Stimulated activated CD8-positive, alpha-beta memory T cell treated with anti-CD3 and anti-CD28 coated beads, Interleukin-7, amount 100 ng/mL, for 48 hours (primary cell): ENCODE measurements at regions not wholly inside any gene's neighbourhood (a gene's known extent, or its start where the extent isn't known, plus 50 kb on each side); places are given as distances from the start of the nearest gene placed in this dataset.

Source experiments
- DNase-seq, 2 donors: peaks; one replicate each; pipeline ENCODE4 v3.0.0-alpha.2; 2020; ENCODE audit warnings: low read depth in 1 of 2; ENCODE audit errors: extremely low read depth in 1 of 2

GRCh38 chr11:109791337-109791736 lies 301.9 kb upstream of the ZC3H12C start:
- no peak for DNase-seq

DNA sequence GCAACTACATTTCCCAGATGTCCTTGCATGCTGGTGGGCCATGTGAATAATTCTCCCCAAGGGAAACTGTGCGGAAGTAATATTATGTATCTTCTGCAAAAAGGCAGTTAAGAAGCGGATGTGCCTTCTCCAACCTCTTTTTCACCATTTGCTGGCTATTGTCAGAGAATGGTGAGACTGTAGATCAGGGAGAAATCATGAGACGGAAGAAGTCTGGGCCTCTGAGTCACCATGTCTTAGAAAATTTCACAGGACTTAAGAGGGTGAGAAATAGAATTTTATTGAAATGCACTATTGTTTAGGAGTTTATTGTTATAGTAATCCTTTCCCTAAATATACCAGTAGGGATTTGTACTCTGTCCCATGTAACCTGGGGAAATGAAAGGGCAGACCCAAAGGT lies 298.7 kb upstream of the ZC3H12C start:
- DNase-seq: no peak

- DNase-seq: no peak
Measured at GRCh38 chr11:109795234-109795633, 298.0 kb upstream of the ZC3H12C start.

GRCh38 chr11:109796253-109796652 lies 296.9 kb upstream of the ZC3H12C start:
- DNase-seq: no peak

DNA sequence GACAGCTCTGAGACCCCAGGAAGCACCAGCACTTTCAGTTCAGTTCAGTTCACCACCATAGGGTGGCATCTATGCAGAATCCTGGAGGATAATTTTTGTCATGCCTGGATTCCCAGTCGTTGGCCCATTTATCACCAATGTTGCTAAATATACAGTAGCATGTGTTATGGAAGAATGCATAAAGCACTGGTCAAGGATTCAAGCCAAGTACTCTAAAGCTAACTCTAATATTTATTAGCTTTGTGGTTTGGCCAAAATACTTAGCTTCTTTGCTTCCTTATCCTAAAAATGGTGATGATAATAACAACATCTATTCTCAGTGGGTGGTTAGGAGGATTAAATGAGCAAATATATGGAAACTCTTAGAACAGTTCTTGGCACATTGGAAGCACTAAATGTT lies 294.7 kb upstream of the ZC3H12C start:
- DNase-seq: no peak

DNA sequence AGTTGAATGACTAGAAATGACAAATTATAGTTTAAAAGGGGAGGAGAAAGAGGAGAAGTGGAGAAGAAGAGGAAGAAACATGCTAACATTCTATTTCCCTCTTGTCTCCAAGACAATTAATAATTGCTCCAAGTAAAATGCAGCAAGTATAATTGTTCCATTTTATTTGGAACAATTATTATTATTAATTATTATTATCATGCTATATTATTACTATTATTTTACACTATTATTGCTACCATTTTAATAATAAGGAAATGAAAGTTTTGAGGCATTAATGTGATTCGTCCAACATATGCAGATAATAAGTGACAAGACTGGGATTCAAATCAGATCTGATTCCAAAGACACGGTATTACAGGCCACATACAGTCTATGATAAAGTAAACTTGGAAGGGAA lies 293.6 kb upstream of the ZC3H12C start:
- no peak for DNase-seq

- no peak for DNase-seq
Measured at GRCh38 chr11:109804911-109805310, 288.3 kb upstream of the ZC3H12C start.

GRCh38 chr11:109806205-109806604 lies 287.0 kb upstream of the ZC3H12C start:
- DNase-seq: no peak

GRCh38 chr11:109808569-109808968 lies 284.6 kb upstream of the ZC3H12C start:
- no peak for DNase-seq

GRCh38 chr11:109814824-109815223 lies 278.4 kb upstream of the ZC3H12C start:
- DNase-seq: no peak

DNA sequence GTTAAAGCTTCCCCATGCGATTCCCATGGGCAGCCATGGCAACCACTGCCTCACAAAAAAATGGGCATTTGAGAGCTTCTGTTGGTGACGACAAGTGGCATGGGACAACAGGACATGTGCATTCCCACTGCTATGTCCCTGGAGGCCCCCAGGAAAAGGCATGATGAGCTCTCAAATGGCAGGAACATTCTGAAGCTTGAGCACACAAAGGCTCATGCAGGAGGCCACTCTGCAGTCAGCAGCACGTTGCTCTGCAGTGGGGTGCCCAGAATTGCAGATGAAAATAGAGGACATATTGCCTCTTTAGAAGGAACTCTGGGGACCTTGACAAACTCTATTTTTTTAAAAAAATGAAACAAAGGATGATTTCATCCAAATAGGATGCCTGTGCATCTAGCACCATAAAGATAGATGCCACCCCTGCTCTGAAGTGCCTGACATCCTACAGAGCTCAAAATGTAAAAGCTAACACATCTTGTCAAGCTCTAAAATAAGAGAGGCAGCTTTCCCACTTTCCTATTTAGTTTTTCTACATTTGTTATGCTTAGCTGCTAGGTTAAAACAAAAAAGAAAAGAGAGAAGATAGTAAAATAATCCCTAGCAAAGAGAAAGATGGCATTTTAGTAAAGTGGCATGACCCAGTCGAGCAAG lies 277.6 kb upstream of the ZC3H12C start:
- DNase-seq: no peak

GRCh38 chr11:109818290-109818689 lies 274.9 kb upstream of the ZC3H12C start:
- DNase-seq: no peak

GRCh38 chr11:109819410-109819809 lies 273.8 kb upstream of the ZC3H12C start:
- no peak for DNase-seq

- no peak for DNase-seq
Measured at GRCh38 chr11:109821511-109821910, 271.7 kb upstream of the ZC3H12C start.

DNA sequence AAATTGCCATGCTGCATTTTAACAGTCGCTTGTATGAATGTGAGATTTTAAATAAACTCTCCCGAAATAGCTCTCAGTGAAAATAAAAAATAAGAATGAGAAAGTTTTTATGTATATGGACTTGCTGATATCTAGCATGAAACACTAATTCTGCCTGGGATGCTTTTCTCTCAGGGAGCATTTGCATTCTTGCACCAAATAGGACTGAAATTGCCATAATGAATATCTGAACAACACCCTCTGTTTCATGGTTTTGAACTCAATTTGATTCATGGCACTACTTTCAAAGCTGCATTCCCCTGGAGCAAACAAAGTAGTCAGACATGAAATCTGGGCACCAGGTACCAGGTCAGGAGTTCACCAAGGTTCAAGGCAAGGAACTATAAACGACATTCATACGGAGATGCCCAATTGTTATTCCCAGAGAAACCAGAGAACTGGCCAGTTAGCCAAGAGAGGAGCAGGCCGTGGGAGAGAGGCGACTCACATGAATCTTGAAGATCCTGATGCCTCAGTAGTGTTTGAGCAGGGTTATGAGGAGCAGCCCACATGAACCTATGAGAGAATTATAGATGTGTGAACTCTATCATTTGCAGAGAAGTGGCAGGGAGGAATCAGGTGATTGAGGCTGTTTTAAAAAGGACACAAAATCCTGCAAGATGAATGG lies 270.6 kb upstream of the ZC3H12C start:
- DNase-seq: no peak

GRCh38 chr11:109828387-109828786 lies 264.8 kb upstream of the ZC3H12C start:
- no peak for DNase-seq

DNA sequence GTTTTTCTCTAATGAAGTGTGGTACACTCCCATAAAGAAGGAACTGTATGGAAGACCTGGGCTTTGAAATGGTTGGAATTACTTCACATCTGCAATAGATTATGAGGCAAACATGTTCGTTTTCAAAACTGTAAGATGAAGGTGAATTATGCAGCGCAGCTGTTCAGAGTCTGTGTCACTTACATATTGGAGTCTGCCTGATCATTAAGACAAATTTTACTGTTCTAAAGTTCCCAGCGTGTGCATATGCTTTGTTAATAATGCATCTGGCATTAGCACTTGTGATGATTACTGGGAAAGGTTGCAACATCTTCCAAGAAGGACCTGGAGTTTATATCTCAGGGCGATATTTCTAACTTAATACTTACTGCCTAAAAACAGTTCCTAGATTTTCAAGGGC lies 255.2 kb upstream of the ZC3H12C start:
- no peak for DNase-seq

GRCh38 chr11:109845437-109845836 lies 247.8 kb upstream of the ZC3H12C start:
- no peak for DNase-seq

GRCh38 chr11:109847621-109848020 lies 245.6 kb upstream of the ZC3H12C start:
- DNase-seq: no peak

DNA sequence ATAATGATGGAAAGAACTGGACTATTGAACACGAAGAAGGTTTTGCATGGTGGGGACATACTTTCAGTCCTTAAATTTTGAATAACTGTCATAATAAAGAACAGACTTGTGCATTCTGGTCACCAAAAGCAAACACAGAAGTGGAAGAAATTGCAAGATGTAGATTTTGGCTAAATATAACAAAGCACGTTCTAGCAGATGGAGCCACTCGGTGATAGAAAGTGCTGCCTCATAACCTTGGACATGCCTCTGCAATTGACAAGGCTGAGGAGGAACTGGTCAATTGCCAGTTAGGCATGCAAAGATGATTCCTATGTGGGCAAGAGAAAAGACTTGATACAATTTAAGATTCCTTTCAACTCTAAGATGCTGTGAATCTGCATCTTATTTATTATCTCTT lies 244.1 kb upstream of the ZC3H12C start:
- DNase-seq: no peak

- no peak for DNase-seq
Measured at GRCh38 chr11:109849946-109850345, 243.2 kb upstream of the ZC3H12C start.

GRCh38 chr11:109851780-109852390 lies 241.3 kb upstream of the ZC3H12C start:
- no peak for DNase-seq
